Brain microvascular endothelial cell (primary cell): ENCODE measurements at regions not wholly inside any gene's neighbourhood (a gene's known extent, or its start where the extent isn't known, plus 50 kb on each side); places are given as distances from the start of the nearest gene placed in this dataset.

Experiments used
- DNase-seq: peaks from one replicate; pipeline ENCODE4 v3.0.0-alpha.2; 2020
- H3K27ac ChIP-seq: fragments of 250-450 bp; sonication (Bioruptor Pico); 2 replicates; pipeline ENCODE4 v1.5.1; 2020; ENCODE audit warnings: mild to moderate bottlenecking, moderate library complexity
- H3K27me3 ChIP-seq: fragments of 250-450 bp; sonication (Bioruptor Pico); replicated peaks from 2 replicates; pipeline ENCODE4 v1.5.1; 2020; ENCODE audit warnings: mild to moderate bottlenecking
- H3K36me3 ChIP-seq: fragments of 250-450 bp; sonication (Bioruptor Pico); replicated peaks from 2 replicates; pipeline ENCODE4 v1.5.1; 2020; ENCODE audit warnings: mild to moderate bottlenecking
- H3K4me3 ChIP-seq: 2 replicates; pipeline ENCODE4 v1.5.1; 2011; ENCODE audit warnings: low read depth, mild to moderate bottlenecking, control low read depth, low read length, moderate library complexity
- in situ Hi-C: cut with HindIII; loops from 2 replicates; pipeline ENCODE4 v1.10.0; 2017; ENCODE audit warnings: low sequenced_read_pairs, low pct_ligation_motif_present
- TF ChIP-seq, protein P1 (sequence below): IDR thresholded peaks from 2 replicates; pipeline ENCODE4 v1.5.1; 2011; ENCODE audit warnings: low read depth, mild to moderate bottlenecking, moderate library complexity, low read length, control low read depth, inconsistent platforms; ENCODE audit errors: missing control alignments

DNA sequence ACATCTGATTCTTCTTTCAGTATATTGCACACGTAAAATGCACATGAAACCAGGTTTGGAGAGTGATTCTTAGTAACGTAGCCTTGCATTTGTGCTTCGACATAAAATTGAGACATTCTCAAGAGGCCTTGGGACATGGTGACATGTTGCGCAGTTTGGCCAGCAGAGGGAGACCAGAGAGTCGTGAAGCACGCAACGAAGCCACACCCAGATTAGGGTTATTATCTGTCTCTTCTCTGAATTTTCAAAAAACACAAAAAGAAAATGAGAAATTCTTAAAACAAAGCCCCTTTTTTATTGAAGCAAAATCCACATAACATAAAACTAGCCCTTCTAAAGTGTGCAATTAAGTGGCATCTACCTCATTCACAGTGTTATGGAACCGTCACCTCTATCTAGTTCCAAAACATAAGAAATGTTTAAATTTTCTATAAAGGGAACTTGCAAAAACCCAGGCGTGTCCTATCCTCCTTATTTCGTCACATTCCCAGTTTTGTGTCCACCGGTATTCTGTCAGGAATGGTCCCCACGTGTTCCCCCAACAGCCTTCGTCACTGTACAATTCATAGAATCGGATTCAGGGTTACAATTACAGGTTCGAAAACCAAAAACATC is 108.8 kb upstream of the ATF7IP start:
- H3K4me3 ChIP-seq = no peak overlapping the region
- H3K27me3 ChIP-seq = no peaks in the 10 kb centered on the region
- in situ Hi-C loops = no loop called here
- no peaks in the 10 kb centered on the region for H3K36me3 ChIP-seq
- H3K27ac ChIP-seq = peak overlapping the region; percentile 91
- TF ChIP-seq, protein P1, sequence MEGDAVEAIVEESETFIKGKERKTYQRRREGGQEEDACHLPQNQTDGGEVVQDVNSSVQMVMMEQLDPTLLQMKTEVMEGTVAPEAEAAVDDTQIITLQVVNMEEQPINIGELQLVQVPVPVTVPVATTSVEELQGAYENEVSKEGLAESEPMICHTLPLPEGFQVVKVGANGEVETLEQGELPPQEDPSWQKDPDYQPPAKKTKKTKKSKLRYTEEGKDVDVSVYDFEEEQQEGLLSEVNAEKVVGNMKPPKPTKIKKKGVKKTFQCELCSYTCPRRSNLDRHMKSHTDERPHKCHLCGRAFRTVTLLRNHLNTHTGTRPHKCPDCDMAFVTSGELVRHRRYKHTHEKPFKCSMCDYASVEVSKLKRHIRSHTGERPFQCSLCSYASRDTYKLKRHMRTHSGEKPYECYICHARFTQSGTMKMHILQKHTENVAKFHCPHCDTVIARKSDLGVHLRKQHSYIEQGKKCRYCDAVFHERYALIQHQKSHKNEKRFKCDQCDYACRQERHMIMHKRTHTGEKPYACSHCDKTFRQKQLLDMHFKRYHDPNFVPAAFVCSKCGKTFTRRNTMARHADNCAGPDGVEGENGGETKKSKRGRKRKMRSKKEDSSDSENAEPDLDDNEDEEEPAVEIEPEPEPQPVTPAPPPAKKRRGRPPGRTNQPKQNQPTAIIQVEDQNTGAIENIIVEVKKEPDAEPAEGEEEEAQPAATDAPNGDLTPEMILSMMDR = peak; percentile 87
- DNase-seq = peak; percentile 85

DNA sequence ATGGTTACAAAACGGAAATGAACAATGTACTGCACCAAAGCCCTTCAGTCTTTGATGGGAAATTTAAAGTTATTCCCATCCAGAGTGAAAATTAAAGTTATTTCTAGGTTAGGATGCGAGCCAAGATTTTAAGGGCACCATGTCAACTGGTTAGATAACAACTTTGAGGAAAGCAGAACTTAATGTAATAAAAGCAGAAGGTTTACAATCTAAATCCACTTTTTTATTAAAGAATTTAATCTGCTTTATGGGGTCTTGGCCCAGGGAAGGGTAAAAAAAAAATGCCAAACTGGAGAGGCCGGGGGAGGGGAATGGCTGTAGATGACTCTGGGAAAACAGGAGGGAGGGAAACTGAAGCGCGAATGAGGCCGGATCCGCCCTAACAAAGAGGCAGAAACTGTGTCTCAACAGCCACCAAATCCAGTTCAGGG is 108.2 kb upstream of the ATF7IP start:
- no peak for DNase-seq
- H3K36me3 ChIP-seq = no peaks in the 10 kb centered on the region
- in situ Hi-C loops = no loop called here
- TF ChIP-seq, protein P1 = no peak
- no peaks in the 10 kb centered on the region for H3K27me3 ChIP-seq
- peak overlapping the region; percentile 91 for H3K27ac ChIP-seq
- no peak overlapping the region for H3K4me3 ChIP-seq

DNA sequence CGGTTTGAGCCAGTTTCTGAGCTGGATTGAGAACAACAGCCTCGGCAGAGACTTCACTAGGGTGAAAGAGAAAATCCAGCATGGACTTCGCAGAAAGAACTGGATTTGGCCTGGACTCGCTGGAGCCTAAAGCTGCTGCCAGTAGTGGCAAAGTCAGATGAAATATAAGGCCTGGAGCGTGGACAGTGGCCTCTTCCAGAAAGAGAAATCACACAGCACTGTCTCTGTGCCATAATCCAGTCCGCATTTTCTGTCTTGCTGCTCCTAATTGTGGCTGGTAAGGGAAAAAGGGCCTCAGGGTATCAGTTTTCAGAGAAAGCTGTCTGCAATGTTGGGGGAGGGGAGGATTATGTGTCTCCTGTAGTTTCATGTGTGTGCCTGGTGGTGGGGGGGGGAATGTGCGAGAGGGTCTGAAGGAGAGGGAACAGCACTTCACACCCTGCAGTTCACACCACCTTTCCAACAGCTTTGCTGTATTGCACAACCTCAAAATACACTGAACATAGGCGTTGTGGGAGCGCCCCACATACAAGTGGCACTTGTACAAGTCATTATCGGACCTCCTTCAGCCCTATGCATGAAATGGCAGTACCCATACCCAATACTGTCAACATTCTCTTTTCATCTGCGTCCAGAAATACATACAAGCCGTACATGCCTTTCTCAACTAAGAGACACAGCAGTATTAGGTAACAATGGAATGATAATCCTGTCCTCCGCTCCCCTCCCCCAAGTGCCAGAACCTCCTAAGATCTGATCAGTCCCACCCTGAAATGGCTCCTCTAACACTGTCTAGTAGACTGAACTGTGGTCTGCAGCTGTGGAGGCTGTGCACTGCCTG is 107.5 kb upstream of the ATF7IP start:
- Histone ChIP-seq H3K27me3 (no peaks in the 10 kb centered on the region), H3K27ac (peak overlapping the region; percentile 91), H3K36me3 (no peaks in the 10 kb centered on the region), H3K4me3 (no peak overlapping the region)
- in situ Hi-C loops = no loop called here
- DNase-seq = peak; percentile 100
- TF ChIP-seq, protein P1 = no peak

DNA sequence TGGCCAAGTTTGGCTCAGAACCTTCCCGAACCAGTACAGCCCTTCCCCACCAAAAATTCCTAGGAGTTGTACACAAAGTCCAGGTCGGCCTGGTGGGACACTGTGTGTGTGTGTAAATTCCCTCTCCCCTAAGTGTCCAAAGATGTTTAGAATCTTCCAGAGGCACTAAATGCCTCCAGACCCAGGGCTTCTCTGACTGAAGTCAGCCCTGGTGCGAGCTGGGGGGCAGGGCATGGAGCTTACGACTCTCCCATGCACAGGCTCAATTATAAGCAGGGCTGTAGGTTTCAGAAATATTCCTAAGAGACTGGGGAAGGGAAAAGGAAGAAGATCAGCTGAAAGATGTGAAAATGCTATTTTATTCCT is 106.9 kb upstream of the ATF7IP start:
- in situ Hi-C loops = no loop called here
- Histone ChIP-seq H3K27me3 (no peaks in the 10 kb centered on the region), H3K27ac (peak overlapping the region; percentile 91), H3K36me3 (no peaks in the 10 kb centered on the region), H3K4me3 (no peak overlapping the region)
- TF ChIP-seq, protein P1 = no peak
- DNase-seq = no peak

DNA sequence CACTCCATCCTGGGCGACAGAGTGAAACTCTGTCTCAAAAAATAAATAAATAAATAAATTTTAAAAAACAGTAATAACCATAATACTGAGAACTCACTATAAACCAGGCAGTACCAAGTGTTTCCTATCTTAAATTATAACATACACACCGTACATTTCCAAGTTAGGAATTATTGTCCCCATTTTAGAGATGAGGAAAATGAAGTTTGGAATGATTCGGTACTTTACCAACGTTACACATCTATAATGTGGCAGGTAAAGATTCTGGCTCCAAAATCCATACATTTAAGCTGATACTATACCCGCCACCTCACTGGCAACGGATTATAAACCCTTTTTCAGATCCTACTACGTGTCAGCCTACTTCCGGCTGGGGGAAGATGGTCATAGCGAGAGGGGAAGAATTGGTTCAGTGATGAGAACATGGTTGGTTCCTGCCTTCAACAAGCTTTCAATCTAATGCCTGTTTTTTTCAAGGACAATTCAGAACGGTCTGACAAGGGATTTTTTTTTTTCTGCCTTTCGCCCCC is 105.9 kb upstream of the ATF7IP start:
- no peaks in the 10 kb centered on the region for H3K36me3 ChIP-seq
- TF ChIP-seq, protein P1 = no peak
- no peaks in the 10 kb centered on the region for H3K27me3 ChIP-seq
- no peak overlapping the region for H3K4me3 ChIP-seq
- H3K27ac ChIP-seq = peak overlapping the region; percentile 70
- in situ Hi-C loops = no loop called here
- no peak for DNase-seq
